ENCODE measurements at regions not wholly inside any gene's neighbourhood (a gene's known extent, or its start where the extent isn't known, plus 50 kb on each side); places are given as distances from the start of the nearest gene placed in this dataset.

DNA sequence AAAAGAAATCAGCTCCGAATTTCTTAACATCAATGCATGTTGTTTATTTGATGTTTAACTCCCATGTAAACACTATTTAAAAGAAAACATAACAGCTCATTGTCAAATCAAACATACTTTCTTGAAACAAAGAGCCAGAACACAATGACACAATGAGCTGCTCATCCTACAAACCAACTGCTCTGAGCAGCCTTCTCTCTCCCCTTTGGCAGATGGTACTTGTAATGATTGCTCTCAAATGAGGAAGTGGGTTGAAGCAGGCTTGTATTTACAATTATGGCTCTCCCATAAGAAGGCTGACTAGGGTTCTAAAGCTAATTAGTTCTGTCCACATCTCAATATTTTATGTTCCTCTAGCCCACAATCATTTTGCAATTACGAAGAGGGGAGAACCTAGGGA, 637.8 kb upstream of the ADGRL3 start:
- CTCF ChIA-PET (ENCODE audit: partially characterized antibody): interaction anchor here (1.0 kb wide), 1 partner anchor 12 kb away, joined by 3 read pairs; no protein-coding TSS in a partner anchor
- Histone ChIP-seq H3K4me3 (ENCODE audit: extremely low read depth in 1 of 4, insufficient read depth in 2 of 4, low read depth in 3 of 4, low read length in 4 of 4) (no peak overlapping the region), H4K8ac (ENCODE audit: extremely low read depth, insufficient read depth, low read length) (no peak overlapping the region), H3K9me3 (ENCODE audit: insufficient read depth in 2 of 2, low read depth in 1 of 2, low read length in 1 of 2) (no peaks in the 10 kb centered on the region), H3K27ac (ENCODE audit: low read depth, low read length) (no peak overlapping the region), H3K18ac (ENCODE audit: extremely low read depth, low read length) (no peak overlapping the region), H3K23me2 (ENCODE audit: low read depth, low read length) (no peaks in the 10 kb centered on the region), H2BK120ac (replicated peaks; ENCODE audit: low read depth, low read length) (no peak overlapping the region), H2BK15ac (ENCODE audit: low read length) (no peak overlapping the region), H4K5ac (ENCODE audit: insufficient read length, low read depth, low read length) (no peak overlapping the region), H3K9ac (replicated peaks in 1 of 4; ENCODE audit: extremely low read depth in 1 of 4, low read depth in 3 of 4, low read length in 3 of 4) (no peak overlapping the region), H2AK5ac (ENCODE audit: low read depth, low read length) (no peak overlapping the region), H3K79me1 (ENCODE audit: low read depth, low read length) (no peaks in the 10 kb centered on the region), H3K4me1 (replicated peaks in 1 of 4; ENCODE audit: control insufficient read depth in 3 of 4, insufficient read depth in 4 of 4, low read length in 3 of 4) (no peaks in the 10 kb centered on the region; a peak in 1 of 7 replicates), H3K14ac (ENCODE audit: insufficient read length) (no peak overlapping the region), H3K27me3 (replicated peaks in 1 of 4; ENCODE audit: control insufficient read depth in 3 of 4, extremely low read depth in 1 of 4, insufficient read depth in 3 of 4, low read length in 3 of 4) (no peaks in the 10 kb centered on the region), H4K20me1 (replicated peaks in 1 of 2; ENCODE audit: control insufficient read depth in 1 of 2, insufficient read depth in 2 of 2, low read length in 2 of 2) (no peaks in the 10 kb centered on the region), H2BK20ac (ENCODE audit: low read length) (no peak overlapping the region), H3K79me2 (ENCODE audit: control insufficient read depth in 1 of 2, insufficient read depth in 2 of 2, low read length in 2 of 2) (no peaks in the 10 kb centered on the region), H2BK5ac (ENCODE audit: low read depth, low read length) (no peak overlapping the region), H3K4me2 (ENCODE audit: insufficient read depth in 1 of 2, low read depth in 2 of 2, low read length in 2 of 2) (no peak overlapping the region), H3K56ac (replicated peaks; ENCODE audit: insufficient read length, low read depth, low read length) (no peak overlapping the region), H2BK12ac (ENCODE audit: low read depth, low read length) (no peak overlapping the region), H3K4ac (replicated peaks; ENCODE audit: insufficient read length, low read depth, low read length) (no peak overlapping the region), H2AFZ (ENCODE audit: low read length) (no peak overlapping the region), H3K36me3 (ENCODE audit: control insufficient read depth in 2 of 4, insufficient read depth in 4 of 4, low read length in 3 of 4) (no peaks in the 10 kb centered on the region), H3K23ac (ENCODE audit: insufficient read length) (no peak overlapping the region), H4K91ac (replicated peaks; ENCODE audit: insufficient read length, low read length) (no peak overlapping the region)
- FAIRE-seq (no peak), DNase-seq (ENCODE audit: low read depth in 1 of 2, low spot score in 2 of 2) (no peak)
- 82% methylated on average over 2 of the region's 2 CpGs; no CpG with 5 or more reads in 1 of the 2 experiments for WGBS, 2 experiments (ENCODE audit: extremely low coverage in 1 of 2, insufficient coverage in 1 of 2, insufficient read length in 1 of 2, insufficient replicate concordance in 2 of 2, low coverage in 1 of 2, low lambda C conversion rate in 2 of 2, missing lambda C conversion rate in 1 of 2)
- POLR2A ChIA-PET (ENCODE audit: partially characterized antibody): no interaction called here
- TF ChIP-seq SIX5 (IDR thresholded peaks at IDR 0.05; ENCODE audit: low read depth, low read length) (no peak), BRCA1 (IDR thresholded peaks at IDR 0.05; ENCODE audit: low read depth, low read length) (no peak), MAFK (IDR thresholded peaks at IDR 0.05; ENCODE audit: low read depth, low read length) (no peak), CHD1 (IDR thresholded peaks at IDR 0.05; ENCODE audit: low read depth, low read length) (no peak), CTBP2 (IDR thresholded peaks at IDR 0.05; ENCODE audit: borderline replicate concordance, insufficient read depth, insufficient read length, low read length) (no peak), SP2 (IDR thresholded peaks at IDR 0.05; ENCODE audit: low read length) (no peak), NRF1 (IDR thresholded peaks at IDR 0.05; ENCODE audit: low read depth, low read length) (no peak), CTCF (IDR thresholded peaks at IDR 0.05; ENCODE audit: control extremely low read depth in 1 of 3, insufficient read depth in 1 of 3, low read depth in 1 of 3, low read length in 3 of 3) (no peak), PHF8 (conservative IDR thresholded peaks at IDR 0.05; ENCODE audit: low read depth, low read length) (no peak)
- TF ChIP-seq, protein P1, sequence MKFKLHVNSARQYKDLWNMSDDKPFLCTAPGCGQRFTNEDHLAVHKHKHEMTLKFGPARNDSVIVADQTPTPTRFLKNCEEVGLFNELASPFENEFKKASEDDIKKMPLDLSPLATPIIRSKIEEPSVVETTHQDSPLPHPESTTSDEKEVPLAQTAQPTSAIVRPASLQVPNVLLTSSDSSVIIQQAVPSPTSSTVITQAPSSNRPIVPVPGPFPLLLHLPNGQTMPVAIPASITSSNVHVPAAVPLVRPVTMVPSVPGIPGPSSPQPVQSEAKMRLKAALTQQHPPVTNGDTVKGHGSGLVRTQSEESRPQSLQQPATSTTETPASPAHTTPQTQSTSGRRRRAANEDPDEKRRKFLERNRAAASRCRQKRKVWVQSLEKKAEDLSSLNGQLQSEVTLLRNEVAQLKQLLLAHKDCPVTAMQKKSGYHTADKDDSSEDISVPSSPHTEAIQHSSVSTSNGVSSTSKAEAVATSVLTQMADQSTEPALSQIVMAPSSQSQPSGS (IDR thresholded peaks at IDR 0.05; ENCODE audit: low read length): no peak
